G401 (cell line): ENCODE measurements at regions not wholly inside any gene's neighbourhood (a gene's known extent, or its start where the extent isn't known, plus 50 kb on each side); places are given as distances from the start of the nearest gene placed in this dataset.
"Not testable (repeated sequence)": the region's sequence is repeated elsewhere in the genome, so short reads cannot be mapped to it uniquely, and the experiment has no call there.

ENCODE experiments used
- DNase-seq: peaks from one replicate; pipeline ENCODE4 v3.0.0-alpha.2; 2015; ENCODE audit warnings: low spot score
- in situ Hi-C: cut with HindIII; loops from 2 replicates; pipeline ENCODE4 v1.10.0; 2016; ENCODE audit warnings: low sequenced_read_pairs, mixed read lengths

DNA sequence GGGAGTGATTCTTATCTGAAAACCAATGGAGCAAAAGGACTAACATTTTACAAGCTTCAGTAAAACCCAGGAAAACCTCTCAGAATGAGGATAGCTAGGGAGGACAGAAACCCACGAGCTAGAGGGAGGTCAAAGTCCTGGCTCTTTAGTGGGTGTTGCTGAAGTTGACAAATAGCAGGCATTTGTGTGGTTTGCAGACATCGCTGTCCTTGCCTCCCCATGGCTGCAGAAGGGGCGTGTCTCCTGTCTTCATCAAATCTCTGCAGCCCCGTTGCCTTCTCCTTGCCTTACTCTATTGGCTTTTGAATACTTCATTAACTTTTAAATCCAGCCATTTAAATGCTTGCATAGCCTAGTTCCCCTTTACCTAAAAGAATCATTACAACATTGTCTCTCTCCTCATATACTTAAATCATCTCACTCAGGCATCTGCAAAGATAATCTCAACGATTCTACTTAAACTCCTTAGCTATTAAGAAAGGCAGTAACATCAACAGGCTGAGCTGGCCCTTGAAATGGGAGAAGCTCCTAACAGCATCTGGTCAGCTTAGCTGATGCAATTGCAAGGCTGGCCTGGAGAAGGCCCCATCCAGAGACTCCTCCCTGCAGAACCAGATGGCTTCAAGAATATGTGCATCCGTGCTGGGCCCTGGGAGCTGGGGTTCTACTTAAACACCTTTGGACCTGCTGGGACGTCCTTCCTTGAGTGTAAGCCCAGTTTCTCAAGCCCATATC is 152.8 kb upstream of the TAS2R1 start:
- in situ Hi-C loops: no loop called here
- DNase-seq: no peak

DNA sequence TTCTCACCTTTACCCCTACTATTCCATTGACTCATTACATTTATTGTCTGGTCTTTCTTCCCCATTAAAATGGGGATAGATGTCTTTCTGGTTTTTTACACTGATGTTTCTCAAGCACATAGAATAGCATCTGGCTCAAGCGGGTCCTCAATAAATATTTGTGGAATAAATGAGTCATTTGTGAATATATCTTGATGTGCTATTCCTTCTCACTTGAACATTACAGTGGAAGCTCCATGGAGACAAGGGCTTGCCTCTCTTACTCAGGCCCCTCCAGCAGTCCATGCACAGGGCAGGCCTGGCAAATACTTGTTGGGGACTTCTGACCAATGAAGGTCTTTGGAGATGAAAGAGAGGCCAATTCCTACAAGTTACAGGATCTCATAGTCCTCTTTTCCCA is 151.7 kb upstream of the TAS2R1 start:
- in situ Hi-C loops: no loop called here
- DNase-seq: no peak

DNA sequence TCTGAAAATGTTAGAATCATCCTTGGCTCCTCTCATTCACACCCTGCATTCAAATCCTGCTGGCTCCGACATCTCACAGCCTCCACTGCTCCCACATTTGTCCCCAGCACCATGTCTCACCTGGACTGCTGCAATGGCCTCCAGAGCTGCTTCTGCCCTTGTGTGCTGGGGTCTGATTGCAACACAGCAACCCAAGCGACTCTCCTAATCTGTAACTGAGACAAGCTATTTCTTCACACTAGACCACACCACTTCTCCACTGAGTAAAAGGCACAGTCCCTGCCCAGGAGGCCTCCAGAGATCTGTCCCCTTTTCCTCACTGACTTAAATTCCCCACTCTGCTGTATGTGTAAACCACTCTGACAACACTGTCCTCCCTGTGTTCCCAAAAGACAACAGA is 151.1 kb upstream of the TAS2R1 start:
- DNase-seq: no peak
- in situ Hi-C loops: no loop called here

DNA sequence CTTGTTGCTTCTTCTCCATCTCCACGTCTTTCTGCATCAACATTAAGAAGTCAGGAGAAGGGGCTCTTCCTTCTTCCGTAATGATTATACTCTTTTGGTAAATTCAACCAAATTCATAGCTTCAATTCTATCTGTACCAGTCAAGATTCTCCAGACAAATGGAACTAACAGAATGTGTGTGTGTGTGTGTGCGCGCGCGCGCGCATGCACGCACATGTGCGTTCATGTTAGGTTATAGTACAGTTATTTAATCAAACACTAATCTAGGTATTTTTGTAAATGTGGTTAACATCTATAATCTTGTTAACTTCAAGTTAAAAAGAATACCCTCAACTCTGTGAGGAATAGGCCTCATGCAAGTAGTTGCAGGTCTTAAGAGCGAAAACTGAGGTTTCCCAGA is 150.3 kb upstream of the TAS2R1 start:
- no peak for DNase-seq
- in situ Hi-C loops: no loop called here

DNA sequence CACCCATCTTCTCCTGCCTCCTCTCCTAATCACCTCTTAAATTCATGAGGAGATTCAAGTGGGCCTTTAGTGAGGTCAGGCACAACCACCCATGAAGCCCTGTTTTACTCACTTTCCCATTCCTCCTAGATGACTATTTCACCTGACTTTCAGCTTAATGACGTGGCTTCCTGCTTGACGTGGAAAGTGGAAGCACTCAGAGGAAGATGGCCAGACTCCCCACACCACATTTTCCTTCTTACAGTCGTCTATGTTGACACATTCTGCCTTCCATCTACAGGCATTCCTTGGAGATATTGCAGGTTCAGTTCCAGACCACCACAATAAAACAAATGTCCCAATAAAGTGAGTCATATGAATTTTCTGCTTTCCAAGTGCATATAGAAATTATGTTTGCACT is 146.4 kb upstream of the TAS2R1 start:
- DNase-seq: no peak
- in situ Hi-C loops: no loop called here

DNA sequence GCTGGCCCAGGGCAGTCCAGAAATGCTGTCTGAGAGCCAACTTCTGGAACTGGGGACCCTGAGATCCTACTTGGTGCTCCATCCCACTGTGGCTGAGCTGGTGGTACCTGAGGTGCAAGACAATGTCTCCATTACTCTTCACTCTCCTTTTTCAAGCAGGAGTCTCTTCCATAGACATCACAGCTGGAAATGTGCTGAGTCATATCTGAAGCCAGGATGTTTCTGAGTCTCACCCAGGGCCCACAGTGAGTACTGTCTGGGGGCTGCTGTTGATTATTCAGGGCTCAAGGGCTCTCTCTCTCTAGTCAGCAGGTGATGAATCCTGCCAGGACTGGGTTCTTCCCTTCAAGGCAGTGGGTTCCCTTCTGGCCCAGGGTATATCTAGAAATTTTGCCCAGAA is 145.2 kb upstream of the TAS2R1 start:
- in situ Hi-C loops: no loop called here
- DNase-seq: no peak

DNA sequence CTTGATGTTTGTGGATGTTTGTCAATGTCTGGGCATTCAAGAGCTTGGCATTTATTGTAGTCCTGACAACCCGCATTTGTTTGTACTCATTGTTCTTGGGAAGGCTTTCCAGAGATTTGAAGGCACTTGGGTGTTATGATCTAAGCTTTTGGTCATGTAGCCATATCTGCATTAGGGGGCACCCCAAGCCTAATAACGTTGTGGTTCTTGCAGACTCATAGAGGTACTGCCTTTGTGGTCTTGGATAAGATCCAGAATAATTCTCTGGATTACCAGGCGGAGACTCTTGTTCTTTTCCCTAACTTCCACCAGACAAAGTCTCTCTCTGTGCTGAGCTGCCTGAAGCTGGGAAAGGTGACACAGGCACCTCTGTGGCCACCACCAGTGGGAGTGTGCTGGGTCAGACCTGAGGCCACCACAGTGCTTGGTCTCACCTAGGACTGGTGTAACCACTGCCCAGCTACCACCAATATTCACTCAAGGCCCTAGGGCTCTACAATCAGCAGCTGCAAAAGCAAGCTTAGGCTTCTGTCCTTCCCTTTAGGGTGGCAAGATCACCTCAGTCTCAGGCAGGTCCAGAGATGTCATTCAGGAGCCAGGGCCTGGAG is 144.4 kb upstream of the TAS2R1 start:
- DNase-seq: peak; percentile 58
- in situ Hi-C loops: no loop called here

DNA sequence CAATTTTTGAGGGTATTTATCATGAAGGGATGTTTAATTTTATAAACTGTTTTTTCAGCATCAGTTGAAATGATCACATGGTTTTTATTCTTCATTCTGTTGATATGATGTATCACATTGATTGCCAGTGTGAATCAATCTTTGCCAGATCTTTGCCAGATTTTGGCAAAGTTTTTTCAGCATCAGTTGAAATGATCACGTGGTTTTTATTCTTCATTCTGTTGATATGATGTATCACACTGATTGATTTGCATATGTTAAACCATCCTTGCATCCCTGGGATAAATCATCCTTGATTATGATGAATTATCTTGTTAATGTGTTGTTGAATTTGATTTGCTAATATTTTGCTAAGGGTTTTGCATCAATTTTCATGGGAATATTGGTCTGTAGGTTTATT is 140.9 kb upstream of the TAS2R1 start:
- DNase-seq: no peak
- in situ Hi-C loops: no loop called here

DNA sequence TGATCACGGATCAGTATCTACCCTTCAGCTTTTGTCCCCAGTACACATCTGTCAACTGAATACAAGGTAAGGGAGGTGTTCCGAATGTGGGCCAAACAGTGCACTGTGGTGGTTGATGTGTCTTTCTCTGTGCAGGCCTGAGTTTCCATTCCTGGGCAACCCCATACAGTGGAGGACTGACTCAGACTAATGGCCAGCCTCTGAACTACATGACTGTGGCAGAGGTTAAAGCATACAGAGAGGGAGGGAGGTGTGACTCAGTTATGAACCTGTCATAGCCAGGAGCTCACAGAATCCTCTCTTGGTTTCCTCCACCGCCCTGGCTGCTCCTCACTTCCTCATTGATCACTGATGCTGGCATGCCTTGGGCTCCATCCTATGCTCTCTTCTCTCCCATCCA is 136.4 kb upstream of the TAS2R1 start:
- no peak for DNase-seq
- in situ Hi-C loops: no loop called here

DNA sequence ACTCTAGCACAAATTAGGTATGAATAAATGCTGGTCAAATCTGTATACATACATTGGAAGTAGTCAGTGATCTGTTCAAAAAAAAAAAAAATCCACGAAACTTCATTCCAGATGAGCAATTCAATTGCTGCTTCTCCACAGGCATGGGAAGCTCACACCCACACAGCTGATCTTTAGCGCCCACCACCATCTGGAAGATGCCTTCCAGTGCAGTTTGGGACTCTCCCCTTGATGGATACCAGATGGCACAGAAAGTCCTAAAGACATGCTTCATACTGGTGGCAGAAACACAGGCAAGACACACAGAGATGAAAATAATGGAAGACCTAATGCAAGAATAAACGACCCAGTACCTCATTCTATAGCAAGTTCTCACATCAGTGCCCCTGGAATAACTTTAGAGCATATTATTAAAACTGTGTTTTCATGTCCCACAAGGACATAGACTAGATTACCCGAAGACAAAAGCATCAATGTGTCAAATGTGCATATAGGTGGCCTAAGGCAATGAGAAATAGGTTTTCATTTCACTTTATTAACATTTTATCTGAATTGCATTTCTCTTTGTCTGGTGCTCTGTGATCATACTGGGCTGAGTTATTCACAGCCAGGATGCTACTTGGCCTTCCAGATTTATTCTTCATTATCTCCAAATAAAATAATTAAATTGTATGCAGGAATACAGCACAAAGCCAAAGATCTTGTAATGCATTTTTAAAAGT is 135.4 kb upstream of the TAS2R1 start:
- in situ Hi-C loops: no loop called here

DNA sequence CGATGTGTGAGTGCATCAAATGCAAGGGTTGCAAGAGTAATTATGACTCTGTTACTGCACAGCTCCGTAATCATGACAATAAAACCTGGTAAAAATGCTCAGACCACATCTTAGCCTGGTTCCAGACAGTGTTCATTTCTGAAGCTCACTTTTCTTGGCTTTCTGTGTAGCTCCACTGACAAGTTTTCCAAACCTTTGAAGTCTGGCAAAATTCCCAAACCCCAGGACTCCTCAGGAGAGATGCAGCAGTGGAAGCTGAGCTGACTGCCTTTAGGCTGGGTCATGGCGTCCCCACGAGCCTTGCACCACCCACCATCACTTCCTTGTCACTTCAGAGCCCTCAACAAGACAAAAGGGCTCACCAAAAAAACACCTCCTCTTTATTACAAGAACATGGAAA is 131.6 kb upstream of the TAS2R1 start:
- in situ Hi-C loops: no loop called here
- DNase-seq: no peak

More for the DNA sequence above, 135.4 kb upstream of the TAS2R1 start:
- no peak for DNase-seq

DNA sequence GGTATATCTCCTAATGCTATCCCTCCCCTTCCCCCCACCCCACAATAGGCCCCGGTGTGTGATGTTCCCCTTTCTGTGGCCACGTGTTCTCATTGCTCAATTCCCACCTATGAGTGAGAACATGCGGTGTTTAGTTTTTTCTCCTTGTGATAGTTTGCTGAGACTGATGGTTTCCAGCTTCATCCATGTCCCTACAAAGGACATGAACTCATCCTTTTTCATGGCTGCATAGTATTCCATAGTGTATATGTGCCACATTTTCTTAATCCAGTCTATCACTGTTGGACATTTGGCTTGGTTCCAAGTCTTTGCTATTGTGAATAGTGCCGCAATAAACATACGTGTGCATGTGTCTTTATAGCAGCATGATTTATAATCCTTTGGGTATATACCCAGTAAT is 122.5 kb upstream of the TAS2R1 start:
- DNase-seq, in situ Hi-C loops: not testable (repeated sequence)

DNA sequence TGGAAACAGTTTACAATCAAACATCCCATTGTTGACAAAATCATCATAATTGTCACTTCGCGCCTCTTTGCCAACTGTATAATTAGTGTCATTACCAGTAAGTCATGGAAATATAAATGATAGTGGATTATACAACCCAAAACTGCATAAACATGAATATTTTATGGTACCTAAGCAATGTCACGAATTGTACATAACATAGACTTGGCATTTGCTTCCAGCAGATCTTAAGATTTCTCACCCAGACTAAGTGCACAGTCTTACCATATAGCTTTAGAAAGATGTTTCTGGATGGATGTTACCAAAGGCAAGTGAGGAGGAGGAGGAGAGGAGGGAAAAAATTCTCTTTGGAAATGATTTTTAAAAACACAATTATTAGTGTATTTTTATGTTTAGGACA is 113.4 kb upstream of the TAS2R1 start:
- no peak for DNase-seq
- in situ Hi-C loops: no loop called here

DNA sequence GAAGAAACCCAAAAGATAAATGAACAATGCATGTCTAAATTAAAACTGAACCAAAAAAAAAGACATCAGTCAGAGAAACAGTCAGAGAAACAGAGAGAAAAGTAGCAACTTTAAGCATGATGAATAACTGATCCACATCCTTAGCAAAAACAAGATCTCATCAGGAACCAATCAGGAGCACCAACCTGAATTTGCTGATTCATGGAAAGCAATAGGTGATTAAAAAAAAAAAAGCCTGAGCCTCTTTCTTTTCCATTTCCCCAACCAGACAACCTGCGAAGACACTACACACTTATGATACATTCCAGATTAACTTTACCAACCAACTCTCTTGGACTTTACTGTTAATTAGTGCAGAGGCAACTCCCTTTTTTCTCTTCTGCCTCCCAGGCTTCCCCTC is 112.7 kb upstream of the TAS2R1 start:
- in situ Hi-C loops: no loop called here
- DNase-seq: no peak

DNA sequence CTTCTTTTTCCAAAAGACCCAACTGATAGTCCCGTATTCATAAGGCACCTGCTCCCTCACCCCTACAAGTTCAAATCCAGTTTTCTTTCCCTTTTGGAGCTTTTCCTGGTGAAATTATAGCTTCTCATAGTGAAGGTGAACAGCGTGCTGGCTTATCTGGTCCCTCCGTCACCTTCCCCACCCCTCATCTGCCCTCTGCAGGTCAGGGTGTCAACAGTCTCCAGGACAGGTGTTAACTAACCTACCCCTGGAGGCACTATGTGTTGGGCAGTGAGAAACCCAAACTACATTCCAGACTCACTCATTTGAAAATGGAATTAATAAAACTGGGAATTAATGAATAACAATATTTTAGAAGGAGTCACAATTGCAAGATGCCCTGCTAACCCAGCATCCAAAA is 109.0 kb upstream of the TAS2R1 start:
- in situ Hi-C loops: no loop called here
- no peak for DNase-seq

DNA sequence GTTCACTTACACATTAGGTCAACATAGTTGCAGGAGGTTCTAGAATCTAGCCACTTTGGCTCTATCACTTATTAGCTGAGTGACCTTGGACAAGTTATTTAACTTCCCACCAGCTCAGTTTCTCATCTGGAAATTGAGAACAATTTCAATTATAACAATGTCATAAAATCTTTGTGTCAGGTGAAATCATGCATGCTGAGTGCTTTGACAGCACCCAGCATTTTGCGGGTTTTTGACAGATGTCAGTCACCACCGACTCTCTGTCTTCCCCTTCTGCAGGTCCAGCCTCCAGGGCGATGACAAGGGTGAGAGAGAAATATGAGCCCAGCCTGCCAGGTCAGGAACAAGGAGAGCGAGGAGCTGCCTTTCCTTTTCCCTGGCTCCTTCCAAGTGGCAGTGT is 107.1 kb upstream of the TAS2R1 start:
- no peak for DNase-seq
- in situ Hi-C loops: no loop called here

DNA sequence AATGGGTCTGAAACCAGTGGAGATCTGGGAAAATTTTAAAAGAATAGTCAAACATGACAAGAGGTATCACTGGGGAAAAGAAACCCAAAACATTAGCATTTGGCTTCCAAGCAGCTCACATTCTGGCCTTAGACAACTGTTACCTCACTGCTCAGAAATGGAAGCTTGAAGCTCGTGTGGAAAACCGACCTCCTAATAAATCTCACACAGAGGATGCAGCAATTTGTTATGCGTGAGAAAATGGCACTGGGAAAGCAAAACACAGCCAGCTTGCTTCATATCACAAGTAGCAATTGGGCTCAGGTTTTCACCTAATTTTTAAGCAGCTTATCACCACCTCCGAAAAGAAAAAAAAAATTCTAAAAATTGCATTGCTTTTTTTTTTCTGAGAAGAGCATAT is 103.3 kb upstream of the TAS2R1 start:
- in situ Hi-C loops: no loop called here
- DNase-seq: peak; percentile 27

DNA sequence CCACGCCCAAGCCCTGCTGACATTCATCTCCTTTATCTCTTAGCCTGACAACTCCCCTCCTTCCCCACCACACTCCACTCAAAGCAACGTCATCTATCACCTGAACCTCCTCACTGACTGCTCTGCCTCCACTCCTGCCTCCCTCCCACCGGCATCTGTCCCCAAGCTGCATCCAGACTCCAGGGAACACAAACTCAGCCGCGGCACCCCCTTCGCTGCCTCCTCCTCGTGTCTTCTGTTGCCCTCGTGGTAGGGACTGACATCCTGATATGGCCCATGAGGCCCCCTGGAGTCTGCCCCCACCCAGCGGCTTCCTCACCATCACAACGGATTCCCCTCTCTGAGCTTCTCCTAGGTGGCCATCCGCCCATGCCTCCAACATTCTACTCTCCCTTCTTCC is 101.0 kb upstream of the TAS2R1 start:
- no peak for DNase-seq
- in situ Hi-C loops: no loop called here

DNA sequence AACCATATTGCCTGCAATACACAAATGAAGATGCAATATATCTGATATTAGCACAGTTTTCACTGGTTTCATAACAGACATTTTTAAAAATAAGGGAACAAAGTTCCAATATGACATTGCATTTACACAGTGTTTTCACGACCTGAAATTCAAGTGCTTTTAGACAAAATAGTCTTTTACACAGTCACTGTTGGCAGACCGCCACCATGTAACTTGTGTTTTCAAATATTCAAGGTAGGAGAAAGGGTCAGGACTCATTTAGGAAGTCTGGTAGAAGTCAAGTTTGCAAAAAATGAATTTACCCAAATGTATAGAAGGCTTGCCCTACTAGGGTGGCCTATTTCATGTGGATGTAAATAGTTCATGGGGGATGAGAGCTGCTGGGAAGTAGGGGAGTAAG is 98.1 kb upstream of the TAS2R1 start:
- in situ Hi-C loops: no loop called here
- no peak for DNase-seq

DNA sequence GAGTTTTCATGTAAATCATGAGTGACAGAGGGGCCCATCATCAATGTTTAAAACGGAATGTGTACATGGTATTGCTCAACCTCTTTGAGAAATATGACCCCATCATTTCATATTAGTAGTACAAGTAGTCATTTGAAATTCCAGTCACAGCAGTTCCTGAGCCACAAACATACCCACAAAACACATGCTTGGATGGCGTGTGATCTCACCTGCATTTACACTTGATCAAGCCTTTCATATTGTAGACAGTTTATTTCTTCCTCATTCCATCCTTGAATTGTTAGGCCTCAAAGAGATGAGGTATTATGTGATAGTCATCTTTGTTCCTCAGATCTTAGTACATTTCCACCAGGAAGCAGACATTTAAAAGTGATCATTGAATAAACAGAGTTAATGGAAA is 96.8 kb upstream of the TAS2R1 start:
- in situ Hi-C loops: no loop called here
- no peak for DNase-seq

DNA sequence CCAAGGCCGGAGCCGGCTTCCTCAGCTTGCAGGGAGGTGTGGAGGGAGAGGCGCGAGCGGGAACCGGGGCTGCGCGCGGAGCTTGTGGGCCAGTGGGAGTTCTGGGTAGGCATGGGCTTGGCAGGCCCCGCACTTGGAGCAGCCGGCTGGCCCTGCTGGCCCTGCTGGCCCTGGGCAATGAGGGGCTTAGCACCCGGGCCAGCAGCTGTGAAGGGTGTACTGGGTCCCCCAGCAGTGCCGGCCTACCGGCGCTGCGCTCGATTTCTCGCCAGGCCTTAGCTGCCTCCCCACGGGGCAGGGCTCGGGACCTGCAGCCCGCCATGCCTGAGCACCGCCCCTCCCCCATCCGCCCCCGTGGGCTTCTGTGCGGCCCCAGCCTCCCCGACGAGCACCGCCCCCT is 95.1 kb upstream of the TAS2R1 start:
- DNase-seq, in situ Hi-C loops: not testable (repeated sequence)
